Ovary (tissue), 3 donors: ENCODE measurements at regions not wholly inside any gene's neighbourhood (a gene's known extent, or its start where the extent isn't known, plus 50 kb on each side); places are given as distances from the start of the nearest gene placed in this dataset.
"Not testable (repeated sequence)": the region's sequence is repeated elsewhere in the genome, so short reads cannot be mapped to it uniquely, and the experiment has no call there.

Experiments
- POLR2A ChIP-seq: fragments of 450-650 bp; IDR thresholded peaks from one replicate; pipeline ENCODE4 v1.6.1; 2017; ENCODE audit warnings: antibody characterized with exemption, mild to moderate bottlenecking, moderate library complexity
- TF ChIP-seq, protein P1 (sequence below), 3 donors: fragments of 450-650 bp in 2 of 3; fragments of 200-600 bp in 1 of 3; IDR thresholded peaks; one replicate each; pipeline versions ENCODE4 v1.5.1 to v1.8.0; 2016 to 2022; ENCODE audit warnings: antibody characterized with exemption in 3 of 3, mild to moderate bottlenecking in 1 of 3
- donor health status: DM: no; HTN: no; CAD: no.

- TF ChIP-seq, protein P1, sequence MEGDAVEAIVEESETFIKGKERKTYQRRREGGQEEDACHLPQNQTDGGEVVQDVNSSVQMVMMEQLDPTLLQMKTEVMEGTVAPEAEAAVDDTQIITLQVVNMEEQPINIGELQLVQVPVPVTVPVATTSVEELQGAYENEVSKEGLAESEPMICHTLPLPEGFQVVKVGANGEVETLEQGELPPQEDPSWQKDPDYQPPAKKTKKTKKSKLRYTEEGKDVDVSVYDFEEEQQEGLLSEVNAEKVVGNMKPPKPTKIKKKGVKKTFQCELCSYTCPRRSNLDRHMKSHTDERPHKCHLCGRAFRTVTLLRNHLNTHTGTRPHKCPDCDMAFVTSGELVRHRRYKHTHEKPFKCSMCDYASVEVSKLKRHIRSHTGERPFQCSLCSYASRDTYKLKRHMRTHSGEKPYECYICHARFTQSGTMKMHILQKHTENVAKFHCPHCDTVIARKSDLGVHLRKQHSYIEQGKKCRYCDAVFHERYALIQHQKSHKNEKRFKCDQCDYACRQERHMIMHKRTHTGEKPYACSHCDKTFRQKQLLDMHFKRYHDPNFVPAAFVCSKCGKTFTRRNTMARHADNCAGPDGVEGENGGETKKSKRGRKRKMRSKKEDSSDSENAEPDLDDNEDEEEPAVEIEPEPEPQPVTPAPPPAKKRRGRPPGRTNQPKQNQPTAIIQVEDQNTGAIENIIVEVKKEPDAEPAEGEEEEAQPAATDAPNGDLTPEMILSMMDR (IDR thresholded peaks at IDR 0.05) = not testable (repeated sequence)
- TF ChIP-seq POLR2A = not testable (repeated sequence)
Observed at GRCh38 chr10:118976219-118976618, 53.3 kb upstream of the NANOS1 start.
